Fibroblast of skin of right quadriceps (primary cell): ENCODE measurements at regions not wholly inside any gene's neighbourhood (a gene's known extent, or its start where the extent isn't known, plus 50 kb on each side); places are given as distances from the start of the nearest gene placed in this dataset.
A peak's percentile ranks its signal among the peaks of the same experiment; 100 is the strongest.
"Not testable (repeated sequence)": the region's sequence is repeated elsewhere in the genome, so short reads cannot be mapped to it uniquely, and the experiment has no call there.

Source experiments
- DNase-seq: peaks from one replicate; pipeline ENCODE4 v3.0.0-alpha.2; 2013

DNA sequence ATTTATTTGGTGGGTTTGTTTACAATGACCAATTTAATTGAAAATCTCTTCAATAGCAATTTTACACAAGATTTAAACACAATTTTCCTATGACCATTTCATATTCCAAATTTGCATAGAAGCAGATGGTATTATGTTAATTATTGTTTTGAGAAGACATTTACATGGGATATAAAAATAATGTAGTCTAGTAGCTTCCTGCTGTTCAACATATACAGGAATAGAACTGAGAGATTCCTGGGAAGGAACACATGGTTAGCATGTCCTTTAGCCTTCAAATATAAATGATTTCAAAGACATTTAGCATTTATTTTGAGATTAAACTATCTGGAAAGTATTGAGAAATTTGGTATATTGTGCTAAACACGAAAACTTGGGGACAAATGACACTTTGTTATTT lies 129.6 kb downstream of the KCNE4 start:
- no peak for DNase-seq

DNA sequence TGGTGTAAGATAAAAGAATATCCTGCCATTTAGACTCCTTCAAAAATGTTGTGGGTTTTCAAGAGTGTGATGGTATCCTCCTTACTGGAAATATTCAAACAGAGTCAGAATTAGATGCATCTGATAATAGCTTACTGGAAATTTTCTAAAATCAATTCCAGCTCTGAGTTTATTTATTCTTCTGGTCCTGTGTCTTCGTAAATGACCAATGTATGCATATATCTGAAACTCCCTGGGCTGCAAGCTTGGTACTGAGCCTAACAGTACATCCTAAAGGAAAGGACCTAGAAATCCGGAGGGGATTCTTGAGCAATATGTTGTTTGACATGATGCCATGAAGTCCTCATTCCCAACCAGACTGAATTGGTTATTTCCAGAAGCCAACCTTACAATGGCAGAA lies 130.4 kb downstream of the KCNE4 start:
- DNase-seq = no peak

DNA sequence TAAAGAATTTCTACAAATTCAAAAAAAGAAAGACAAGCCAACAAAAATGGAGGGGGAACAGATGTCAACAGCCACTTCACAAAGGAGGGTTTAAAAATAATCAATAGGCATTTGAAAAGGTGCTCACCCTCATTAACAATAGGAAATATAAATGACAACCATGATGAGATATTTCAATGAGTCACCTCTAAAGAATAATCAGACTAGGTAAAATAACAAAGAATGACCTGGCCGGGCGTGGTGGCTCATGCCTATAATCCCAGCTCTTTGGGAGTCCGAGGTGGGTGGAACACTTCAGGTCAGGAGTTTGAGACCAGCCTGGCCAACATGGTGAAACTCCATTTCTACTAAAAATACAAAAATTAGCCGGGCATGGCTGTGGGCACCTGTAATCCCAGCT lies 133.6 kb downstream of the KCNE4 start:
- DNase-seq = no peak

DNA sequence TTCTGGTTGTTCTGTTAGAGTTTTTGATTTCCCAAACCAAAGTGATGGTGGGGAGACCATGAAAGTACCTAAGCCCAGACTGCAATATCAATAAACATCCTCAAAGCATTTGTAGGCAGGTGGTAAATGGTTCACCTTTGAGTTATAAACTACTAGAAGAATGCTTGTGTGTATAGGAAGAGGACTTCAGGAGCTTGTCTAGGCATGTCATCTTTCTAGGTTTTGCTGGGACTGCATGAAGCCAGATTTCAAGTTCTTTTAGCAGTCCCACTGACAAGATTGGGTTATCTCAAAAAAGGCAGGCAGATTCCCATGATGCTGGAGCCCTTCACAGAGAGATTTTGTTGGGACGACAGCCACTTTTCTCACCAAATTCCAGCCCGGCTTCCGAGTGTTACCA lies 135.3 kb downstream of the KCNE4 start:
- DNase-seq = no peak

DNA sequence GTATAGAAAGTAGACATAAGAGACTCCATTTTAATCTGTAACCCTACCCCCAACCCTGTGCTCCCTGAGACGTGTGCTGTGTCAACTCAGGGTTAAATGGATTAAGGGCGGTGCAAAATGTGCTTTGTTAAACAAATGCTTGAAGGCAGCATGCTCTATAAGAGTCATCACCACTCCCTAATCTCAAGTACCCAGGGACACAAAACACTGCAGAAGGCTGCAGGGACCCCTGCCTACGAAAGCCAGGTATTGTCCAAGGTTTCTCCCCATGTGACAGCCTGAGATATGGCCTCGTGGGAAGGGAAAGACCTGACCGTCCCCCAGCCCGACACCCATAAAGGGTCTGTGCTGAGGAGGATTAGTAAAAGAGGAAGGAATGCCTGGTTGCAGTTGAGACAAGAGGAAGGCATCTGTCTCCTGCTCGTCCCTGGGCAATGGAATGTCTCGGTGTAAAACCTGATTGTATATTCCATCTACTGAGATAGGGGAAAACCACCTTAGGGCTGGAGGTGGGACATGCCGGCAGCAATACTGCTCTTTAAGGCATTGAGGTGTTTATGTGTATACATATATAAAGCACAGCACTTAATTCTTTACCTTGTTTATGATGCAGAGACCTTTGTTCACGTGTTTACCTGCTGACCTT lies 138.7 kb downstream of the KCNE4 start:
- not testable (repeated sequence) for DNase-seq

DNA sequence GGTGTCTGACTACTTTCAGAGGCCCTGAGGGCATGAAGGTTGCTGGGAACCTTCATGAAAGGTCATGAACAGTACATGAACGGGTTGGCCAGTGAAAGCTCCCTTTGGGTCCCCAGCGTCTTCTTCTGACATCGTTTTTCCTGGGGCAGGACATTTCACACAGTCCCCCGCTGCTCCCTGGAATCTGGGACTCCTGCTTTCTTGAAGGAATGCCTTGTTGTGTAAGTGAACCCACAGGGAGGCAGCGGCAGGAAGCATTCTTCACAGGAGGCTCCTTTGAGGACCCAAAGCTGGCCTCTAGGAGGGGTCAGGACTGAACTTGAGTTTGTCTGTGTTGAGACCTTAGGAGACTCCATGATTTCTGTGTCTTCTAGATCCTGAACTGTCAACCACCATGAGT lies 144.3 kb downstream of the KCNE4 start:
- no peak for DNase-seq

DNA sequence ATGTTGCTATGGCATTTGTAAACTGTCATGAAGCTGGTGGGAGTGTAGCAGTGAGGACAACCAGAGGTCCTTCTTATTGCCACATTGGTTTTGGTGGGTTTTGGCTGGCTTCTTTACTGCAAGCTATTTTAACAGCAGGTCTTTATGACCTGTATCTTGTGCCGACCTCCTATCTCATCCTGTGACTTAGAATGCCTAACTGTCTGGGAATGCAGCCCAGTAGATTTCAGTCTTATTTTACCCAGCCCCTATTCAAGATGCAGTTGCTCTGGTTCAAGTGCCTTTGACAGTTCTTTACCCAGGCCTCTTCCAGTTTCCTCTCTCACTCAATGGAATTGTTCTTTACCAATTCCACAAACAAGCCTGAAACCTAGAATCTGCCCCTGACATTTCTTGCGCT lies 145.1 kb downstream of the KCNE4 start:
- no peak for DNase-seq

DNA sequence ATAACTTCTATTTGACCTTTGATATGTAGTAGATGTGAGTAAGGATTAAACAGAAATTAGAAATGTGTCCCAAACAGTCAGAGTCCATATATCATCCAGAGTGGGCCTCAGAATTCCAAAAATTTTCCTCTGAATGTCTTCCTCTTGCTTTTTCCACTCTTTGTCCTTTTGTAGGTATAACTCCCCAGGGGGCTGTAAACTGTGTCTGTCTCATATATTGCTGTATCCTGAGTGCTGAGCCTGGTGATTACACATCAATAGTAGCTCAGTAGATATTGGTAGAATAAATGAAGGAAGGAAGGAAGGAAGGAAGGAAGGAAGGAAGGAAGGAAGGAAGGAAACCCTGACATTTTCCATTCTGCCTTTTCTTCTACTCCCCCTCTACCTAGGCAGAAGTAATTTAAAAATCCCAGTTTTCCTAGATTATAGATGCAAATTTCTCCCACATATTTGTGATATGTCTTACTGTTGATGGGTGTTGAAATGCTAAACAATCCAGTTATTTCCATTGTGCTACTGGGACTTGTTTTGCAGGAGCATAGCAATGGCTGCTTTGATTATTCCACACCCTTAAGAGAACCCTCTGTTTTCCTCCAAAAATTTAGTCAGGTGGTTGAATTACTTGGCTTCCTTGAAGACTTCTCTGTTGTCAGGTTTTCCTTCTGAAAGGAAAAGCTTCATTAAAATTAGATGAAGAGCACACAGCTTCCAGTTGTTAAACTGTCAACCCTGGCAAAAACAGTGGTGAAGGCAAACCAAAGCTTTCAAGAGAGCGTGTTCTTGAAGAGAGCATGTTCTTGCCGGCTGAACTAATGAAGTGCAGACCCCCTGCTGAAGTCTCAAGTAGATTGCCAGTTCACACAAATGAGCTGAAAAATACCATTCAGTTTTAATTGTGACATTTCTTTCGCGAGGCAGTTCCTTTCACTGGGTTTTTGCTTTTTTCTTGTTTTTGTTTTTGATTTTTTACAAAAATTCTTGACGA lies 147.8 kb downstream of the KCNE4 start:
- DNase-seq = no peak

DNA sequence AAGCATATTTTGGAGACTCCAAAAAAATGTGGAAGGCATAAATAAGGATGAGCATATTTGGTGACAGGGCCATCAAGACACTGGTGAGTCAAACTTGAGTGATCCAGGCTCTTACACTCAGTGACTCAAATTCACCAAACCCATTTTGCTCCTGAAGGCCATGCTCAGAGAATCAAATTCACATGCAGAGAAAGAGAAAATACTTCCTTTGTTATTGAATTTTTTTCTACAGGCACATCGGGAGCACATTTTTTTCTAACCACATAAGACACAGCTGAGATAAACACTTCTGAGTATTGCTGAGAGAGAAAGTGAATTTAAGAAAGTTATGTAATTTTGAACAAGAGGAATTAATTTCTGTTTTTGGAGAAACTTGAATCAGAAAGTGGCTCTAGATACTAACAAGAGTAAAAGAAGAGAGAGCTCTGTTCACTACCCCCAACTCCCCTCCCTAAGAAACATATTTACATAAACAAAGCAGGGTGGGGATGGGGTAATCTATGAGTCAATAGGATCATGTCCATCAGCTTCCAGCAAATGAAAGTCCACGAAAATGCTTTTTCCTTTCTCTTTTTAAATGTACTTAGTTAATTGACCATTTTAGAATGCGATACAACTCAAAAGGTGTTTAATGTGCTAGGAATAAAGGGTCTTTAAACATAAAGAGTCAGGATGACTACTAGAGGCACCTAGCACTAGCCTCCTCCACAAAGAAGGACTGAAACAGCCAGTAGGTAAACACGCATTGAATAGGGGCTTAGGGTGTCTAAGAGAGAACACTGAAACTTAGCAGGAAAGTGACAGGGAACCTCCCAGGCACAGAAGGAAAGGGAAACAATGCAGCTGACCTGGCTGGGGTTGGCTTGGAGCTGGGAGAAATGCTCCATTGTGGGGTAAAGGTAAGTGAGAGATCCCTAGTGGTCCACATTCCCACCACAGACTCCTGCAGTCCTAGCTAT lies 152.3 kb downstream of the KCNE4 start:
- peak; percentile 91 for DNase-seq

DNA sequence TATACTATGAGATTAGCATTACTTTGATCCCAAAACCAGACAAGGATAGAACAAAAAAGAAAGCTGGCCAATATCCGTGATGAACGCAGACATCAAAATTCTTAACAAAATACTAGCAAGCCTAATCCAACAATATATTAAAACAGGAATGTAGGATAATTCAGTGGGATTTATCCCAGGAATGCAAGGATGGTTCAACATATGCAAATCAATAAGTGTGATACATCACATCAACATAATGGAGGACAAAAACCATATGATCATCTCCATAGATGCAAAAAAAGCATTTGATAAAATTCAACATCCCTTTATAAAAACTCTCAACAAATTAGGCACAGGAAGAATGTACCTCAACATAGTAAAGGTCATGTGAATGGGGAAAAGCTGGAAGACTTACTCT lies 158.5 kb downstream of the KCNE4 start:
- DNase-seq = no peak

DNA sequence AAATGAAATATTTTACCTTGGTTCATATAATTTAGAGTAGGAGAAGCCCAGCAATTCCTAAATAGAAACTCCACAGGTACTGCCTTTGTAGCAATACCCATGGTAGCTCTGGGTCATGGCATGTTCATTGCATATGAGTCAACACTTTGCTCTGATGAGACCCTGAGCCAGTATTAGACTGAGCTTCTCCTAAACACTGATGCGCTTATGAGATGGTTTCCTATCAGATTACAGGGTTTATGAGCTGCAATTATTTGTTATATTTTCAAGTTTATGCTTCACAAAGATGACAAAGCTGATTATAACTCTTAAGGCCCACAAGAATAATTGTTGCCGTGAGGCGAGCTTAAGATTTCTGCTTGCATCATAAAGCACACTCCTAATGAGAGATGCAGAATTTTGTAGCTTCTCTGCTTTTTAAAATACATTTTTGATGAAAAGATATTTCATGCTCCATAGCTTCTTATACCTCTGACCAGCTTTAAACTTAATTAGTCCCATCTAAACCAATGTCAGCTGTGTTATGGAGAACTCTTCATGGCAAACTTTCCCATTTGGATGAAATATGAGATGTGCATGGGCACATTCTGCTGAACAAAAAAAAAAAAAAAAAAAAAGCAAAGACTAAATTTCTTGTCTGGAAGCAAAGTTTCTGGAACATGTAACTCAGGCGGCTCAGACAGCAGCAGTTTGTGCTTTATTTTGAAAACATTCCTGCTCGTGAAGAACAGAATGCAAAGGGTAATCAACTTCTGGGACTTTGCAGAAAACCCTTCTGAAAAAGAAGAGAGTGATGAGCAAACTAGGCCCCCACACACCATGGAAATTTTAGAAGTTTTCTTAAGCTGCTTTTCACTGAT lies 162.6 kb downstream of the KCNE4 start:
- no peak for DNase-seq

DNA sequence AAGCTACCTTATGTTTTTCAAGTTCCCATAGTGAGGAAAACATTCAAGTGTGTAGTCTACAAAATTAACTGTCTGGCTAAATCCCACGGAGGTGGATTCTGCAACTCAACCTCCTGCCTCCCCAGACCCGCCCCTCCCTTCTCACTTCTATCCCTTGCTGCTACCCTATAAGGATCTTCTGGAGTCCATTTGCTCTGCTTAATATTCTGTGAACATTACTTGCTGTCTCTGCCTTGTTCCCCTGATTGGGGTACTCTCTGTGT lies 163.2 kb downstream of the KCNE4 start:
- no peak for DNase-seq

DNA sequence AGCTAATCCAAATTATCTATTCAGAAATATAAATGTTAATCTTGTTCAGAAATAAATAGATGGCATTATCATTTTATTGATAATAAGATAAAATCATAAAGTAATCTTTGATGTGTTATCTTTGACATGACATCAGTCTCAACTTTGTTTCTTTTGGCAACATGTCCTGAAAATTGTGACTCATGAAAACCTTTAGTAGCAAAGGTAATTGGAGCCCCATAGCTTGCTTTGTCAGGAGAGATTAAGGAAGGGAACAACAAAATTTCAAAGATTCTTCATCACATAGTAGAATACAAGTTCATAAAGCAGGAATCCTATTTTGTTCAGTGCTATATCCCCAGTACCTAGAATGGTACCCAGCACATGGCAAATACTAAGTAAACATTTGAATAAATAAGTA lies 165.4 kb downstream of the KCNE4 start:
- no peak for DNase-seq

DNA sequence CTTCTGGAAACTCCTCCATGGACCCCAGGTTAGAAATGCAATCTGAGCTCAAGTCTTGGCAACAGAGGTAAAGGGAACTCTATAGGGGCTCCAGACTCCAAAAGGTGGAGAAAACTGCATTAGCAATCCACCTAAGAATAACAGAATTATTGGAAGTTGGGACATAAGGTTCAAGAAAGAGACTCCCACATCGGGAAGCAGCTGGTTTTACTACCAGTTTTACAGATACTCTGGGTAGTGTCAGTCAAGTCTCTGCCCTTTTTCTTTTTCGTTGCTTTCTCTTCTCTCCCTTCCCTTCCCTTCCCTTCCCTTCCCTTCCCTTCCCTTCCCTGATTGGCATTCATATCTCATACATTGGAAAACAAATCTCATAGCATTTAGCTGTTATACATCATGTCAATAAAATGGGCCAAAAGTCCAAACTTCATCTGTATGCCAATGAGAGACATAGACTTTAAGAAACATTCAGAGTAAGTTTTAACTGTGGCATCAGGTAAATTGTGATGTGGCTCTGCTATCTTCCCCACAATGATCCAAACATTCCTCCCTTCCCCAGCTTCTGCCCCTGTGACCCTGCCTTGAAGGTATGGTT lies 166.7 kb downstream of the KCNE4 start:
- DNase-seq = no peak

DNA sequence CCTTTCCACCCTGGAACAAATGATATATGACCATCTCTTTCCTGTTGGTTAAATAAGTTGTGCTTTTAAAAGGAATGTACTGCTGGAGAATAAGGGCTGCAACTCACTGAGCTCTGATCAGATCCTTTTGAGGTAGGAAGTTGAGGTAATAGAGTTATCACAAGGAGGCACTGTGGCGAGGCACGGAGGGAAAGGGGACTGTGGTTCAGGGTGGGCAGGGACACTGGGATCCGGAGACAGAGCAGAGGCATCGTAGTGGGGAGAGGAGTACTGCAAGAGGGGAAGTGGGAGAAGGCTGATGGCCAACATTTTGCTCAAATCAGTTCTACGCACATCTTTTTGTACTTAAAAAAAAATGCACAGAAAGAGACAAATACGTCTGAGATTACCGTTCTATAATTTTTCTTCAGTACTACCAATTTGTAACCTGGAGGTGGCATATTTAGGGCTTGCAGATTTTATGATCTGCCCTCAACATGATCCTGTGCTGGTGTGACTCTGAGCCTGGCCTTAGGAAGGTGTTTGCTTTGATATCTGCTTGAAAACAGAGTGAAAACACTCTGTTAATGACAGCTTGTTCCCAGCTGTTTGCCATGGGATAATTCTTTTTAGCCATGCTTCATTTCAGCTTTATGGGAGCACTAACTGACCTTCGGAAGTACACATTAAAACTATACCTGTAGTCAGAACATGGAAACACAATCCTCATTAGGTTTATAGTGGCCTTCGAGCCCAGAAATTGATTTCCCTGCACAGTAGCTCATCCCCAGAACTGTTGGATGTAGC lies 168.1 kb downstream of the KCNE4 start:
- no peak for DNase-seq

DNA sequence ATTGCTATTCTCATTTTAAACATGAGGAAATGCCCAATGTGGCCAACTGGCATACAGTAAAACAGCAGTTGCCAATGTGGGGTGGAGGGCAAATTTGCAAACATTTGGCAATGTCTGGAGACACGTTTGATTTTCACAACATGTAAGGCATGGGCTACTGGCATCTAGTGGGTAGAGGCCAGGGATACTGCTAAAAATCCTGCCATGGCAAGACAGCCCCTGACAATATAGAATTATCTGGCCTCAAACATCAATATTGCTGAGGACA lies 168.6 kb downstream of the KCNE4 start:
- DNase-seq = no peak

DNA sequence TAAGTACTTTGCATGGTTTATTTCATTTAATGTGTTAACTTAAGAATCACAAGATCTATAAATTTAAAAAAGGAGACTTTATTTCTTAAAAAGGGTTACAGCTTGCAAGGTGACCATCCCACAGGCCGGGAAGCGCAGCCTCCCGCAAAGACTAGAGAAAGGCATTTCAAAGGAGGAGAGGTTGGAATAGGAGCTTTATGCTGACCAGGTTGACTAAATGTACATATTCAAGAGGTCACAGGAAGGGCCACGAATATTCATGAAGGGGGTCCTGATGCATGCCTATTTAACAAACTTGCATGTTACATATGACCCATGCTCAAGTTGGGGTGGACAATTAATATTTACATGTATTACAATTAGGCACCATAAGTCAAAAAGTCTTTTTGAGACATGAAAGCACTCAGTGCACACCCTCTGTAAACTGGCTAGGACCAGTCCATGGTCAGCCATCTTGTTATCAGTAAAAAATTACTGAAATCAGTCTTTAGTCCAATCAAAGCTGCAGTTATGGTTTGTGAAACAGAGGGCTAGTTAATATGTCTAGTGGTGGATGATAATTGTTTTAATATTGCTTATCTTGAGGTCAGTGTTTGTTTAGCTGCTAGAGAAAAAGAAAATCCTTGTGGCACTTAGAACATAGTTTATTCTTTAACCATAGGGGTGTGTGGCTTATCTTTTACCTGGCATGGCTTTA lies 169.3 kb downstream of the KCNE4 start:
- DNase-seq = no peak

DNA sequence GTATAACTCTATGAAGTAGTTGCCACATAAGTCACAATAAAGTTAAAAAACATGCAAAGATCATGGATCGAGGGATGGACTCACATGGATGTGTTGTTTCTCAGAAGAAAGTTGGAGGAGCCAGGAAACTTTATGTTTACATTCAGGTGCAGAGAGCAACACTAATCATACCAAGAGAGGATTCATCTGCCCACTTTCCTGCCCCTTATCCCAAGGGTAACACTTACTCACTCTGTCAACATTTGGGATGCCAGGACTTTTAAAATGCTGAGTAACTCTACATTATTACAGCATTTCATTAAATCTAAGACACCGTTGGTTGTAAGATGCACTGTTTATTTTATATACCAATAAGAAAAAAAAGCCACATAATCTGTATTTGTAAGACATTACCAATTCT lies 170.4 kb downstream of the KCNE4 start:
- peak; percentile 4 for DNase-seq

DNA sequence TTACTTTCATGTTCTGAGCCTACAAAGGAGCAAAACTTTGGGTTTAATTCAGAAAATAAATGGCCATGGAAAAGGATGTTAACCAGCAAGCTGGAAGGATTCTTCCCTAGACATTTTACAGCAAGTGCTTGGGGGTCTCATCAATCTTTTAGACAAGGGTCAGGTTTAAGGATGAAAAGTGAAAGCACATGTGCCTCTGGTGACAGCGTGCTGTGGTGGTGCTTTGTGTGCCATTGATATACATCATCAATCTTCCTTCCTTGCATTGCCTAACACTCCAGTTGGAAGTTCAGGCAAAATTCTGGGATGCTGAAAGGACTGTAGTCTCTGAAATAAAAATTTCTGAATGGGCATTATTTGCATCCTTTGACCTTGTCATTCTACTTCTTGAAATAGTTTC lies 171.2 kb downstream of the KCNE4 start:
- DNase-seq = no peak

DNA sequence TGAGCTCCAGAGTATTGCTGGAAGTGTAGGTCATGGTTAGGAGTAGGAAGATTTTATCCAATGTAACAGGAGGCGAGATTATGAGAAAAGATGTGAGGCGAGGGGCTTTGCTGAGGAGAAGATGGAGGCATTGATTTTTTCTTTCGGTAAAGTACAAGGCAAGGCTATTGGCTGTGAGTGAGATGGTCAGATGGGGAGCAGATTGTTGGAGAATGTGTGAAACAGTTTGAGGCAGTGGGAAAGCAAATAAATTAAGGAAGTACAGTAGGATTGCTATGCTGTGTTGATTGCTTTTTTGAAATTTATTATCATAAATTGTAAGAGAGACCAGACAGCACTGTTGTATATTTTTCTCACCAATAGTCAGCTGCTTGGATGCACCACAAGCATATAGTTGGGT lies 173.3 kb downstream of the KCNE4 start:
- no peak for DNase-seq

DNA sequence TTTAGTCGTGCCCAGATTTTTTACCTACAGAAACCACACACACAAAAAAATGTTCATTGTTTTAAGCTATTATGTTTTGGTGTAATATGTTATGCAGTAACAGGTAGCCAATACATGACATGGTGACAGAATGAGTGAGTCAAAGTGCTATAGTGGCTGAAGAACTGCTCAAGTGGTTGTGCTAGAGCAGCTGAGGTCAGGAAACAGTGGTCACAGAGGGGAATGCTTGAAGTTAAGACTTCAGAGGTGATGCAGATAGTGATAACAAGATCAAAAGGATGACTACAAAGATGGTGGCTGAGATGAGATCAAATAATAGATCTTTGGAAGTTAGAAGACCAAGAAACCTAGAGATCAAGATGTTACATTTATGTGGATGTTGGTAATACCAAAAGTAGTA lies 174.3 kb downstream of the KCNE4 start:
- DNase-seq = no peak
